ENCODE measurements at regions not wholly inside any gene's neighbourhood (a gene's known extent, or its start where the extent isn't known, plus 50 kb on each side); places are given as distances from the start of the nearest gene placed in this dataset.

DNA sequence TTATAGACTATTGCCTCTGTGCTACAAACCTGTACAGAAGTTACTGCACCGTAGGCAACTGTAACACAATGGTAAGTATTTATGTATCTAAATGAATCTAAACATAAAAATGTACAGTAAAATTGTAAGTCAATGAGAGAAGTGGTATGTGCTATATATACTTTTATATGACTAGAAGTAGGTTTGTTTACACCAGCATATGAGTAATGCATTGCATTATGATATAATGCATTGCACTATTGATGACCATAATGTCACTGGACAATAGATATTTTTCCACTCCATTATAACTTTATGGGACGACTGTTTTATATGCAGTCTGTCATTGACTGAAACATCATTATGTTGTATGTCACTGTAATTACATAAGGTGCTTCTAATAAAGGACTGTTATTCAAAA is 340.3 kb upstream of the SNX7 start:
- Histone ChIP-seq H3K9ac (ENCODE audit: low read length) (no peak overlapping the region), H3K36me3 (ENCODE audit: control insufficient read depth in 1 of 2, insufficient read depth in 2 of 2, low read length in 2 of 2) (no peaks in the 10 kb centered on the region), H3K4me2 (ENCODE audit: low read length) (no peak overlapping the region), H2BK5ac (ENCODE audit: low read depth, low read length, poor library complexity) (no peak overlapping the region), H3K4ac (ENCODE audit: low read depth, low read length) (no peak overlapping the region), H2BK120ac (ENCODE audit: insufficient read depth, low read length, poor library complexity) (no peak overlapping the region), H3K27me3 (ENCODE audit: insufficient read depth, low read length) (no peaks in the 10 kb centered on the region), H4K12ac (ENCODE audit: low read depth, low read length) (no peak overlapping the region), H3K23ac (ENCODE audit: low read length) (no peak overlapping the region), H2BK12ac (ENCODE audit: low read length) (no peak overlapping the region), H3K18ac (ENCODE audit: low read length) (no peak overlapping the region), H2AFZ (ENCODE audit: insufficient read depth, low read length, poor library complexity) (no peak overlapping the region), H2AK5ac (ENCODE audit: low read length) (no peak overlapping the region), H3K4me1 (ENCODE audit: control insufficient read depth in 1 of 2, insufficient read depth in 2 of 2, low read length in 2 of 2) (peaks cover 3 to 6% of the 10 kb centered on the region in 2 experiments), H3K27ac (ENCODE audit: low read depth, low read length) (no peak overlapping the region), H3K14ac (ENCODE audit: low read length) (no peak overlapping the region), H3K79me1 (ENCODE audit: low read length) (peaks cover 2% of the 10 kb centered on the region), H4K8ac (ENCODE audit: low read depth, low read length) (no peak overlapping the region), H3K79me2 (ENCODE audit: control insufficient read depth, insufficient read depth, low read length, poor library complexity) (no peaks in the 10 kb centered on the region), H4K91ac (ENCODE audit: low read depth, low read length) (no peak overlapping the region), H3K9me3 (ENCODE audit: insufficient read depth, low read depth, low read length) (no peaks in the 10 kb centered on the region), H3K4me3 (ENCODE audit: low read depth, low read length) (no peak overlapping the region)
- WGBS (ENCODE audit: extremely low coverage, insufficient coverage, insufficient read length) = no CpG with 5 or more reads among the region's 2 CpGs
- no peak for DNase-seq

DNA sequence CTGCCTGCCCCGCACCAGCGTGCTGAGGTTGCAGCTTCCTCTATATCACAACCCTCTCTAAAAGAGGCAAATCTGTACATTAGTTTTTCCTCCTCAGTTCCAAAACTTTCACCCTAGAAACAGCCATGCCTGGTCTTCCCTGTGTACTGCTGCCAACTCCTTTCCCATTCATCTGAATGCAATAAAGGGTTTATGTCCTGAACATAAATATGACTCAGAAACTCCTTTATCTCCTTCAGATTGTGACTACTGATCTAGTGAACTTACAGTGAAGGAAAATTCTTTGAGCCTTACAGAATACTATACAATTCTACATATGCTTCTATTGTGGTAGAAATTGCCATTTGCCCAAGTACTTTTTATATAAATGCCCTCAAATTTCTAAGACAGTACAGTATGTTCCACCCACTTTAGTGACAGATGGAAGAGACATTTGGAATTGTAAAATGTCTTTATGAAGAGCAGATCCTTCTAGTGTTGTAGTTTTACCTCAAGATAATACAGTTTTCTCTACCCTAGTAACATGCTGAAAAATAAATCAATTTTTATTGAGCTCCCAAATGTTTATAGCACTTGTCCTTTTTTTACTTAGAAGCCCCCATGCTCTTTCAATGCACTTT is 345.1 kb upstream of the SNX7 start:
- Histone ChIP-seq H3K23ac (ENCODE audit: low read length) (no peak overlapping the region), H3K4me3 (ENCODE audit: low read depth, low read length) (no peak overlapping the region), H3K9ac (ENCODE audit: low read length) (no peak overlapping the region), H2BK12ac (ENCODE audit: low read length) (no peak overlapping the region), H4K91ac (ENCODE audit: low read depth, low read length) (no peak overlapping the region), H4K8ac (ENCODE audit: low read depth, low read length) (no peak overlapping the region), H3K27ac (ENCODE audit: low read depth, low read length) (no peak overlapping the region), H3K14ac (ENCODE audit: low read length) (no peak overlapping the region), H2BK120ac (ENCODE audit: insufficient read depth, low read length, poor library complexity) (no peak overlapping the region), H3K4me1 (ENCODE audit: control insufficient read depth in 1 of 2, insufficient read depth in 2 of 2, low read length in 2 of 2) (no peaks in the 10 kb centered on the region), H3K4ac (ENCODE audit: low read depth, low read length) (no peak overlapping the region), H2AK5ac (ENCODE audit: low read length) (no peak overlapping the region), H3K18ac (ENCODE audit: low read length) (no peak overlapping the region), H4K12ac (ENCODE audit: low read depth, low read length) (no peak overlapping the region), H3K79me1 (ENCODE audit: low read length) (no peaks in the 10 kb centered on the region), H3K27me3 (ENCODE audit: insufficient read depth, low read length) (no peaks in the 10 kb centered on the region), H3K79me2 (ENCODE audit: control insufficient read depth, insufficient read depth, low read length, poor library complexity) (no peaks in the 10 kb centered on the region), H3K36me3 (ENCODE audit: control insufficient read depth in 1 of 2, insufficient read depth in 2 of 2, low read length in 2 of 2) (no peaks in the 10 kb centered on the region), H2AFZ (ENCODE audit: insufficient read depth, low read length, poor library complexity) (no peak overlapping the region), H3K9me3 (ENCODE audit: insufficient read depth, low read depth, low read length) (no peaks in the 10 kb centered on the region), H3K4me2 (ENCODE audit: low read length) (no peak overlapping the region), H2BK5ac (ENCODE audit: low read depth, low read length, poor library complexity) (no peak overlapping the region)
- peak in 1 of 2 donors; percentile 25 for DNase-seq
- WGBS (ENCODE audit: extremely low coverage, insufficient coverage, insufficient read length) = no CpG with 5 or more reads among the region's 2 CpGs

GRCh38 chr1:98315309-98315708 is 346.2 kb upstream of the SNX7 start:
- no peaks in the 10 kb centered on the region for H3K36me3 ChIP-seq (ENCODE audit: control insufficient read depth in 1 of 2, insufficient read depth in 2 of 2, low read length in 2 of 2)
- no peak overlapping the region for H2BK5ac ChIP-seq (ENCODE audit: low read depth, low read length, poor library complexity)
- no peak for DNase-seq
- H3K14ac ChIP-seq (ENCODE audit: low read length) = no peak overlapping the region
- no peaks in the 10 kb centered on the region for H3K4me1 ChIP-seq (ENCODE audit: control insufficient read depth in 1 of 2, insufficient read depth in 2 of 2, low read length in 2 of 2)
- no peaks in the 10 kb centered on the region for H3K79me2 ChIP-seq (ENCODE audit: control insufficient read depth, insufficient read depth, low read length, poor library complexity)
- H3K4me3 ChIP-seq (ENCODE audit: low read depth, low read length) = no peak overlapping the region
- no peak overlapping the region for H2AFZ ChIP-seq (ENCODE audit: insufficient read depth, low read length, poor library complexity)
- no peak overlapping the region for H3K27ac ChIP-seq (ENCODE audit: low read depth, low read length)
- H4K12ac ChIP-seq (ENCODE audit: low read depth, low read length) = no peak overlapping the region
- H4K91ac ChIP-seq (ENCODE audit: low read depth, low read length) = no peak overlapping the region
- no peak overlapping the region for H3K4me2 ChIP-seq (ENCODE audit: low read length)
- H3K4ac ChIP-seq (ENCODE audit: low read depth, low read length) = no peak overlapping the region
- H2BK120ac ChIP-seq (ENCODE audit: insufficient read depth, low read length, poor library complexity) = no peak overlapping the region
- no peak overlapping the region for H4K8ac ChIP-seq (ENCODE audit: low read depth, low read length)
- H3K18ac ChIP-seq (ENCODE audit: low read length) = no peak overlapping the region
- no peaks in the 10 kb centered on the region for H3K79me1 ChIP-seq (ENCODE audit: low read length)
- H3K27me3 ChIP-seq (ENCODE audit: insufficient read depth, low read length) = no peaks in the 10 kb centered on the region
- H3K9ac ChIP-seq (ENCODE audit: low read length) = no peak overlapping the region
- no CpG with 5 or more reads among the region's 1 CpG for WGBS (ENCODE audit: extremely low coverage, insufficient coverage, insufficient read length)
- H2AK5ac ChIP-seq (ENCODE audit: low read length) = no peak overlapping the region
- H2BK12ac ChIP-seq (ENCODE audit: low read length) = no peak overlapping the region
- no peaks in the 10 kb centered on the region for H3K9me3 ChIP-seq (ENCODE audit: insufficient read depth, low read depth, low read length)
- H3K23ac ChIP-seq (ENCODE audit: low read length) = no peak overlapping the region

DNA sequence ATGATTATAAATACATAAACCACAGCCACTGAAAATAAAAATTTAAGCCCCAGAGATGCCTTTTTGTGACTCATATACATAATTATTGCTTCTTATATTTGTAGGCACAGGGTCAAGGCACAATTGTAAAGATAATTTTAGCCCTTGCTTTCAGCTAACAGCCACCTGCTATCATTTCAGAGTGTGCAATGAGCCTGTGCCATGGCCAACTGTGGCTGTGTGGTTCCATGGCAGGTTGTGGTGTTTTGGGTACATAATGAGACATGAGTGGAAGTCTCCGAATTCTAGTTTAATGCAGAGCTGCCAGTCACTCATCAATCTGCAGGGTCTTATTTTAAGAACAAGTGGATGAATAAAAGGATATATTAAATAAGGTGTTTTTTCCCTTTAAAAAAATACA is 346.9 kb upstream of the SNX7 start:
- no peak overlapping the region for H4K8ac ChIP-seq (ENCODE audit: low read depth, low read length)
- no peak overlapping the region for H3K14ac ChIP-seq (ENCODE audit: low read length)
- no peak overlapping the region for H2BK120ac ChIP-seq (ENCODE audit: insufficient read depth, low read length, poor library complexity)
- H2BK12ac ChIP-seq (ENCODE audit: low read length) = no peak overlapping the region
- H3K9ac ChIP-seq (ENCODE audit: low read length) = no peak overlapping the region
- H3K9me3 ChIP-seq (ENCODE audit: insufficient read depth, low read depth, low read length) = no peaks in the 10 kb centered on the region
- no peak overlapping the region for H3K18ac ChIP-seq (ENCODE audit: low read length)
- no peak overlapping the region for H2AK5ac ChIP-seq (ENCODE audit: low read length)
- no peak overlapping the region for H3K4me2 ChIP-seq (ENCODE audit: low read length)
- no peak overlapping the region for H2BK5ac ChIP-seq (ENCODE audit: low read depth, low read length, poor library complexity)
- no peak overlapping the region for H4K12ac ChIP-seq (ENCODE audit: low read depth, low read length)
- H3K4me3 ChIP-seq (ENCODE audit: low read depth, low read length) = no peak overlapping the region
- no peaks in the 10 kb centered on the region for H3K27me3 ChIP-seq (ENCODE audit: insufficient read depth, low read length)
- DNase-seq = no peak
- H3K4ac ChIP-seq (ENCODE audit: low read depth, low read length) = no peak overlapping the region
- no peaks in the 10 kb centered on the region for H3K36me3 ChIP-seq (ENCODE audit: control insufficient read depth in 1 of 2, insufficient read depth in 2 of 2, low read length in 2 of 2)
- no peak overlapping the region for H4K91ac ChIP-seq (ENCODE audit: low read depth, low read length)
- H3K4me1 ChIP-seq (ENCODE audit: control insufficient read depth in 1 of 2, insufficient read depth in 2 of 2, low read length in 2 of 2) = no peaks in the 10 kb centered on the region
- H3K27ac ChIP-seq (ENCODE audit: low read depth, low read length) = no peak overlapping the region
- H3K79me1 ChIP-seq (ENCODE audit: low read length) = no peaks in the 10 kb centered on the region
- H3K79me2 ChIP-seq (ENCODE audit: control insufficient read depth, insufficient read depth, low read length, poor library complexity) = no peaks in the 10 kb centered on the region
- WGBS (ENCODE audit: extremely low coverage, insufficient coverage, insufficient read length) = no CpG with 5 or more reads among the region's 1 CpG
- no peak overlapping the region for H3K23ac ChIP-seq (ENCODE audit: low read length)
- no peak overlapping the region for H2AFZ ChIP-seq (ENCODE audit: insufficient read depth, low read length, poor library complexity)

All from trophoblast cell (in vitro differentiated cells and primary cell).